HG03097 (cell line): ENCODE measurements at regions not wholly inside any gene's neighbourhood (a gene's known extent, or its start where the extent isn't known, plus 50 kb on each side); places are given as distances from the start of the nearest gene placed in this dataset.

Experiments used
- ATAC-seq: cut with Tn5 transposase; IDR thresholded peaks from one replicate; pipeline ENCODE4 v1.9.1; 2021; ENCODE audit not compliant: unreplicated experiment, low FRiP score

DNA sequence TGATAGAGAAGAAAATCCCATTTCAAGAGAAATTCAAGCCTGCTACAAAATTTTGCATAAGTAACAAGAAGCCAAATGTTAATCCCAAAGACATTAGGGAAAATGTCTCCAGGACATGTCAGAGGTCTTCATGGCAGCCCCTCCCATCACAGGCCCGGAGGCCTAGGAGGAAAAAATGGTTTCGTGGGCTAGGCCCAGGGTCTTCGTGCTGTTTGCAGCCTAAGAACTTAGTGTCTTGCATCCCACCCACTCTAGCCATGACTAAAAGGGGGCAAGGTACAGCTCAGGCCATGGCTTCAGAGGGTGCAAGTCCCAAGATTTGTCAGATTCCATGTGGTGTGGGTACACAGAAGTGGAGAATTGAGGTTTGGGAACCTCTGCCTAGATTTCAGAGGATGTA is 57.8 kb upstream of the TAPT1 start:
- no peak for ATAC-seq

DNA sequence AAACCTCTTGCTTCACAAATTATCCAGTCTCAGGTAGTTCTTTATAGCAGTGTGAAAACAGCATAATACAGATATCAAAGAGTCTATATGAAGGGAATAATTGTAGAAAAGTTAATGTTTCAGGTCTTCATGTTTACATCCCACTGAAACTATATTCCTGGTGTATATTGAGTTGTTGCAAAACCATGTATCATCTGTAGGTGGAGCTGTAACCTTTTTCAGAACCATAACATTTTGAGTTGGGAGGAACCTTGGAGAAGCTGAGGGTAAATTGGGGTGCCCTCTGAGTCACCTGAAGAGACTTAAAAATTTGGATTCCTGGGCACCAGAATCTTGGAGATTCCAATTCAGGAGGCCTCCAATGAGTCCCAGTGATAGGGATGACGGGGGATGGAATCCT is 51.9 kb upstream of the TAPT1 start:
- ATAC-seq: no peak
